ENCODE measurements at regions not wholly inside any gene's neighbourhood (a gene's known extent, or its start where the extent isn't known, plus 50 kb on each side); places are given as distances from the start of the nearest gene placed in this dataset.
"Not testable (repeated sequence)": the region's sequence is repeated elsewhere in the genome, so short reads cannot be mapped to it uniquely, and the experiment has no call there.

DNA sequence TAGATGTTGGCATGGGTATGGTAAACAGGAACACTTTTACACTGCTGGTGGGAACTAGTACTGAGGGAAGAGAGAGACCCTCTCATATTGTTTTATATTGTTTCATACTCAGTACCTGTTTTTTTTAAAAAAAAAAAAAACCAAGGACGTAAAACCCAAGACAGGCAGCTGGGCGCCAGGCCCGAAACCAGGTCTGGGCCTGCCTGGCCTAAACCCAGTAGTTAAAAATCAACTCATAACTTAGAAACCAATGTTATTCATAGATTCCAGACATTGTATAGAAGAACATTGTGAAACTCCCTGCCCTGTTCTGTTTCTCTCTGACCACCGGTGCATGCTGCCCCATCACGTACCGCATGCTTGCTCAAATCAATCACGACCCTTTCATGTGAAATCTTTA, 125.5 kb downstream of the FAM170A start:
- TF ChIP-seq, protein P1, sequence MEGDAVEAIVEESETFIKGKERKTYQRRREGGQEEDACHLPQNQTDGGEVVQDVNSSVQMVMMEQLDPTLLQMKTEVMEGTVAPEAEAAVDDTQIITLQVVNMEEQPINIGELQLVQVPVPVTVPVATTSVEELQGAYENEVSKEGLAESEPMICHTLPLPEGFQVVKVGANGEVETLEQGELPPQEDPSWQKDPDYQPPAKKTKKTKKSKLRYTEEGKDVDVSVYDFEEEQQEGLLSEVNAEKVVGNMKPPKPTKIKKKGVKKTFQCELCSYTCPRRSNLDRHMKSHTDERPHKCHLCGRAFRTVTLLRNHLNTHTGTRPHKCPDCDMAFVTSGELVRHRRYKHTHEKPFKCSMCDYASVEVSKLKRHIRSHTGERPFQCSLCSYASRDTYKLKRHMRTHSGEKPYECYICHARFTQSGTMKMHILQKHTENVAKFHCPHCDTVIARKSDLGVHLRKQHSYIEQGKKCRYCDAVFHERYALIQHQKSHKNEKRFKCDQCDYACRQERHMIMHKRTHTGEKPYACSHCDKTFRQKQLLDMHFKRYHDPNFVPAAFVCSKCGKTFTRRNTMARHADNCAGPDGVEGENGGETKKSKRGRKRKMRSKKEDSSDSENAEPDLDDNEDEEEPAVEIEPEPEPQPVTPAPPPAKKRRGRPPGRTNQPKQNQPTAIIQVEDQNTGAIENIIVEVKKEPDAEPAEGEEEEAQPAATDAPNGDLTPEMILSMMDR (IDR thresholded peaks at IDR 0.05; ENCODE audit: low read depth, low read length, poor library complexity, severe bottlenecking), result not testable (repeated sequence)
- TF ChIP-seq EZH2phosphoT487 (IDR thresholded peaks at IDR 0.05; ENCODE audit: borderline replicate concordance, low read length), result not testable (repeated sequence)

Data from DOHH2 (cell line).